Glutamatergic neuron (in vitro differentiated cells): ENCODE measurements at regions not wholly inside any gene's neighbourhood (a gene's known extent, or its start where the extent isn't known, plus 50 kb on each side); places are given as distances from the start of the nearest gene placed in this dataset.

Source experiments
- DNase-seq: peaks from one replicate; pipeline ENCODE4 v3.0.0; 2022
- H3K27ac Mint-ChIP-seq: one replicate; pipeline ENCODE4 v1.8.0; 2020; ENCODE audit warnings: mild to moderate bottlenecking, mixed read lengths, inconsistent platforms; ENCODE audit not compliant: unreplicated experiment
- H3K27me3 Mint-ChIP-seq: one replicate; pipeline ENCODE4 v1.8.0; 2020; ENCODE audit warnings: mild to moderate bottlenecking, moderate library complexity, mixed read lengths, inconsistent platforms; ENCODE audit not compliant: unreplicated experiment
- H3K36me3 Mint-ChIP-seq: one replicate; pipeline ENCODE4 v1.8.0; 2020; ENCODE audit warnings: mild to moderate bottlenecking, mixed read lengths, inconsistent platforms; ENCODE audit not compliant: unreplicated experiment
- H3K4me1 Mint-ChIP-seq: one replicate; pipeline ENCODE4 v1.8.0; 2020; ENCODE audit warnings: mild to moderate bottlenecking, low read depth, mixed read lengths, inconsistent platforms; ENCODE audit not compliant: unreplicated experiment
- H3K4me3 Mint-ChIP-seq: one replicate; pipeline ENCODE4 v1.8.0; 2020; ENCODE audit warnings: mild to moderate bottlenecking, mixed read lengths, inconsistent platforms; ENCODE audit not compliant: unreplicated experiment
- H3K9me3 Mint-ChIP-seq: one replicate; pipeline ENCODE4 v1.8.0; 2020; ENCODE audit warnings: mild to moderate bottlenecking, moderate library complexity, mixed read lengths, inconsistent platforms; ENCODE audit not compliant: unreplicated experiment
- TF ChIP-seq, protein P1 (sequence below): fragments of 200-600 bp; sonication (generic); IDR thresholded peaks from one replicate; pipeline ENCODE4 v1.5.0; 2021; ENCODE audit not compliant: partially characterized antibody, unreplicated experiment

- peaks cover 1% of the 10 kb centered on the region for H3K9me3 Mint-ChIP-seq
- H3K36me3 Mint-ChIP-seq, result no peaks in the 10 kb centered on the region
- DNase-seq, result no peak
- TF ChIP-seq, protein P1, sequence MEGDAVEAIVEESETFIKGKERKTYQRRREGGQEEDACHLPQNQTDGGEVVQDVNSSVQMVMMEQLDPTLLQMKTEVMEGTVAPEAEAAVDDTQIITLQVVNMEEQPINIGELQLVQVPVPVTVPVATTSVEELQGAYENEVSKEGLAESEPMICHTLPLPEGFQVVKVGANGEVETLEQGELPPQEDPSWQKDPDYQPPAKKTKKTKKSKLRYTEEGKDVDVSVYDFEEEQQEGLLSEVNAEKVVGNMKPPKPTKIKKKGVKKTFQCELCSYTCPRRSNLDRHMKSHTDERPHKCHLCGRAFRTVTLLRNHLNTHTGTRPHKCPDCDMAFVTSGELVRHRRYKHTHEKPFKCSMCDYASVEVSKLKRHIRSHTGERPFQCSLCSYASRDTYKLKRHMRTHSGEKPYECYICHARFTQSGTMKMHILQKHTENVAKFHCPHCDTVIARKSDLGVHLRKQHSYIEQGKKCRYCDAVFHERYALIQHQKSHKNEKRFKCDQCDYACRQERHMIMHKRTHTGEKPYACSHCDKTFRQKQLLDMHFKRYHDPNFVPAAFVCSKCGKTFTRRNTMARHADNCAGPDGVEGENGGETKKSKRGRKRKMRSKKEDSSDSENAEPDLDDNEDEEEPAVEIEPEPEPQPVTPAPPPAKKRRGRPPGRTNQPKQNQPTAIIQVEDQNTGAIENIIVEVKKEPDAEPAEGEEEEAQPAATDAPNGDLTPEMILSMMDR, result no peak
- H3K27me3 Mint-ChIP-seq, result no peaks in the 10 kb centered on the region
- no peak overlapping the region for H3K4me3 Mint-ChIP-seq
- H3K27ac Mint-ChIP-seq, result no peak overlapping the region
- H3K4me1 Mint-ChIP-seq, result no peaks in the 10 kb centered on the region
Observed at GRCh38 chr6:105786449-105786848, 299.7 kb upstream of the PRDM1 start.

GRCh38 chr6:105785066-105785811 is 300.9 kb upstream of the PRDM1 start:
- Mint-ChIP-seq H3K4me3 (no peak overlapping the region), H3K27me3 (no peaks in the 10 kb centered on the region), H3K36me3 (no peaks in the 10 kb centered on the region), H3K27ac (no peak overlapping the region), H3K4me1 (no peaks in the 10 kb centered on the region), H3K9me3 (peaks cover 1% of the 10 kb centered on the region)
- DNase-seq, result no peak
- TF ChIP-seq, protein P1, result no peak

GRCh38 chr6:105784179-105784578 is 302.0 kb upstream of the PRDM1 start:
- TF ChIP-seq, protein P1, result no peak
- no peak for DNase-seq
- no peaks in the 10 kb centered on the region for H3K36me3 Mint-ChIP-seq

DNA sequence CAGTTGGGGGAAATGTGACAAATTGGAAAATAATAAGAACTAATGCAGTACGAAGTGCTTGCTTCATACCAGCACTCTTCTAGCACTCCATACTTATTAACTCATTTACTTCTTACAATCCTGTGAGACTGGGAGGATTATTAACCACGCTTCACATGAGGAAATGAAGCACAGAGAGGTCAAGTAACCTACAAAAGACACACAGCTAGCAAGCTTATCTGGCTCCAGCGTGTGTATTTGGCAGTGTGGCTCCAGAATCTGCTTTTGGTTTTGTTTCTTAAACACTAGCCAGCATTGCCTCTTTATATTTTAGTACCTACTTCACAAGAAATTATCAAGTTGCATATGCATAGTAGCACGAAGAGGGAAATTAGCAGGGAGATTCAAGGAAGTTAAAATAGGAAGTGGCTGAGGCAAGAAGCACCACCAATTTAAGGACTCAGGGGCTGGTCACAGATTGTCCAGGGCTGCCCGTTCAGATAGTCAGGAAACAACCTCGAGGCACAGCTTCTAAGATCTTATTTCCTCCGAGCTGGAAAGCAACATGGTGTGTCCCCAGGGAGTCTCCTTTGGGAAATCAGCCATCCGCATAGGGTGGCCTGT is 302.7 kb upstream of the PRDM1 start:
- TF ChIP-seq, protein P1, result no peak
- Mint-ChIP-seq H3K4me3 (no peak overlapping the region), H3K9me3 (peaks cover 1% of the 10 kb centered on the region), H3K27ac (no peak overlapping the region), H3K4me1 (no peaks in the 10 kb centered on the region), H3K36me3 (no peaks in the 10 kb centered on the region), H3K27me3 (no peaks in the 10 kb centered on the region)
- no peak for DNase-seq

More at GRCh38 chr6:105784179-105784578, 302.0 kb upstream of the PRDM1 start:
- H3K27ac Mint-ChIP-seq, result no peak overlapping the region
- no peaks in the 10 kb centered on the region for H3K27me3 Mint-ChIP-seq
- H3K4me1 Mint-ChIP-seq, result no peaks in the 10 kb centered on the region
- peaks cover 1% of the 10 kb centered on the region for H3K9me3 Mint-ChIP-seq
- H3K4me3 Mint-ChIP-seq, result no peak overlapping the region

DNA sequence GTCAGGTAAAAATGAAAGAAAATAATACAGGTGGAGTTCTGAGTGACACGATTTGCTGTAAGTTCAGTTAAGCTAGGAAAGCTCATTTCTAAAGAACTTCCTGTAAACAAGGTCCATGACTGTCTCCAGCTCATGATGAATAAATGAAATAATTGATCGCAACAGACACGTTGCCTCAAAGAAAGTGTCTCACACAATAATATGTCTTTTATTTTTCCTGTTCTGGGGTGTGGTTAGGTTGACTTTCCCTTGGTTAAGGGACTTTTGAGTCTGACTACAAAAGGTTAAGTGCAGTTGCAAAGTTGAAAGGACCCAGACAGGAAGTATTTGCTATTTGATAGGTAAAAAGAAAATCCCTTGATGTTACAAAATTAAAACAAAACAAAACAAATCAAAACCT is 304.2 kb upstream of the PRDM1 start:
- no peak for DNase-seq
- Mint-ChIP-seq H3K4me1 (no peaks in the 10 kb centered on the region), H3K36me3 (no peaks in the 10 kb centered on the region), H3K4me3 (no peak overlapping the region), H3K27ac (no peak overlapping the region), H3K27me3 (no peaks in the 10 kb centered on the region), H3K9me3 (peaks cover 3% of the 10 kb centered on the region)
- TF ChIP-seq, protein P1, result no peak
